Activated naive CD4-positive, alpha-beta T cell treated with anti-CD3 and anti-CD28 coated beads, Interleukin-2, amount 50 U/mL, for 24 hours (primary cell): ENCODE measurements at regions not wholly inside any gene's neighbourhood (a gene's known extent, or its start where the extent isn't known, plus 50 kb on each side); places are given as distances from the start of the nearest gene placed in this dataset.

ENCODE experiments used
- H3K27ac Mint-ChIP-seq: one replicate; pipeline ENCODE4 v1.8.0; 2021; ENCODE audit warnings: mild to moderate bottlenecking, mixed read lengths
- H3K27me3 Mint-ChIP-seq: one replicate; pipeline ENCODE4 v1.8.0; 2021; ENCODE audit warnings: mixed read lengths
- H3K36me3 Mint-ChIP-seq: one replicate; pipeline ENCODE4 v1.8.0; 2021; ENCODE audit warnings: mixed read lengths
- H3K4me1 Mint-ChIP-seq: one replicate; pipeline ENCODE4 v1.8.0; 2021; ENCODE audit warnings: mixed read lengths
- H3K4me3 Mint-ChIP-seq: one replicate; pipeline ENCODE4 v1.8.0; 2021; ENCODE audit warnings: mild to moderate bottlenecking, mixed read lengths
- H3K9me3 Mint-ChIP-seq: one replicate; pipeline ENCODE4 v1.8.0; 2021; ENCODE audit warnings: mixed read lengths

DNA sequence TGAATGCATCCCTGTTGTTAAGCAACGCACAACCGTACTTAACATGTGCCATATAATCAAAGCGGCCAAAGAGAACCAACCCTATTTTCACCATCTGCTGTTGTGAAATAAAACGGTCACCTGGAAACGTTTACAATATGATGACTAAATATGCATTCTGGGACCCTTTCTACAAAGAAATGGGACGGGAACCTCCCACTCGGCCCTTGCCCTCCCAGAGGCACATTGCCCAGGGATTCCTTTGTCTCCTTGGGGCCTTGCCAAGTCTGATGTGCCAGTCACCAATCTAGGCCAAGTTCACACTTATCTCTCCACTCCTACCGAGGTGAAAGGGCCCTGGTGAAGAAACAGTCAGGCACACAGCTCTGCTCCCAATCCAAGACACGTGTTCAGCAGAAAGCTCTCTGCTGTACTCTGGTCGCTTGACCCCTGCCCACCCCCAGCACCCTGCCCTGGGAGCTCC is 427.4 kb upstream of the JARID2 start:
- H3K27me3 Mint-ChIP-seq: no peaks in the 10 kb centered on the region
- no peak overlapping the region for H3K4me3 Mint-ChIP-seq
- peaks cover 6% of the 10 kb centered on the region for H3K4me1 Mint-ChIP-seq
- H3K9me3 Mint-ChIP-seq: no peaks in the 10 kb centered on the region
- no peaks in the 10 kb centered on the region for H3K36me3 Mint-ChIP-seq
- H3K27ac Mint-ChIP-seq: peak overlapping the region; percentile 16

DNA sequence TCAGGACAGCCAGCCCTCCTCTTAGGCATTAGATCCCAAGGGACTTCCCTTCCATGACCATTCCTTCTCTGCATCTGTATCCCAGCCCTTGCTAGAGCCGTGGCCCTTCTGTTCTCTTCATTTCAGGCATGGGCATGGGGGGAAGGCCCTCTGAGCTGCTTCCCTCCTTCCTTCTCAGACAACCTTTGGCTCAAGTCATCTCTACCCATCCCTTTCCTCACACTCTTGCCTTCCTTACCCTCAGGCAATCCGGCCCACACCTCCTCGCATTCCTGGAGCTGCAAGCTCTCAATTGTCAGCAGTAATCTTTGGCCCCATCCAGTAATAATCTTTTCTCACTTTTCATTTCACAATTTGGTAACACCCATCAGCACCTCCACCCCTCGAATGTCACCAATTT is 426.9 kb upstream of the JARID2 start:
- peak overlapping the region; percentile 16 for H3K27ac Mint-ChIP-seq
- H3K4me1 Mint-ChIP-seq: peaks cover 6% of the 10 kb centered on the region
- no peaks in the 10 kb centered on the region for H3K36me3 Mint-ChIP-seq
- no peaks in the 10 kb centered on the region for H3K9me3 Mint-ChIP-seq
- no peak overlapping the region for H3K4me3 Mint-ChIP-seq
- H3K27me3 Mint-ChIP-seq: no peaks in the 10 kb centered on the region

DNA sequence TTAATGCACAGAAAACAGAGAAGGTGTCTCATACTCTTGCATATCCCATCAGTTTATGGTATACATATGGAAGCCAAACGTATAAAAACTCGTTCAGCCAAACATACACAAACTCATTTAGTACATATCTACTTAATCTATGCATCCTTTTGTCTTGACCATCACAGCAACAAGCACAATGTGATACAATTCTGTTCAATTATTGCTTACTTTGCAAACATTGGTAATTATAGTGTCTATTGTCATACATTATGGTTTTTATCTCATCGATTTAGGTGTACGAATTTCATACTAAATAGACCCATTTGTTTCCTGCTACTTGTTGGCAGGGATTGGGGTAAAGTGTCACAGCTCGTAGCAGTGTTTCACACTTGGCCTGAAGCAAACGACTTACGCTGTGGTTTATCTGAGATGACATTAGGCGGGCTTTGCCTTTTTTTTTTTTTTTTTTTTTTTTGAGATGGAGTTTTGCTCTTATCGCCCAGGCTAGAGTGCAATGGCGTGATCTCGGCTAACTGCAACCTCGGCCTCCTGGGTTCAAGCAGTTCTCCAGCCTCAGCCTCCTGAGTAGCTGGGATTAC is 425.9 kb upstream of the JARID2 start:
- no peak overlapping the region for H3K27ac Mint-ChIP-seq
- no peak overlapping the region for H3K4me3 Mint-ChIP-seq
- no peaks in the 10 kb centered on the region for H3K9me3 Mint-ChIP-seq
- peaks cover 15% of the 10 kb centered on the region for H3K4me1 Mint-ChIP-seq
- no peaks in the 10 kb centered on the region for H3K36me3 Mint-ChIP-seq
- no peaks in the 10 kb centered on the region for H3K27me3 Mint-ChIP-seq

DNA sequence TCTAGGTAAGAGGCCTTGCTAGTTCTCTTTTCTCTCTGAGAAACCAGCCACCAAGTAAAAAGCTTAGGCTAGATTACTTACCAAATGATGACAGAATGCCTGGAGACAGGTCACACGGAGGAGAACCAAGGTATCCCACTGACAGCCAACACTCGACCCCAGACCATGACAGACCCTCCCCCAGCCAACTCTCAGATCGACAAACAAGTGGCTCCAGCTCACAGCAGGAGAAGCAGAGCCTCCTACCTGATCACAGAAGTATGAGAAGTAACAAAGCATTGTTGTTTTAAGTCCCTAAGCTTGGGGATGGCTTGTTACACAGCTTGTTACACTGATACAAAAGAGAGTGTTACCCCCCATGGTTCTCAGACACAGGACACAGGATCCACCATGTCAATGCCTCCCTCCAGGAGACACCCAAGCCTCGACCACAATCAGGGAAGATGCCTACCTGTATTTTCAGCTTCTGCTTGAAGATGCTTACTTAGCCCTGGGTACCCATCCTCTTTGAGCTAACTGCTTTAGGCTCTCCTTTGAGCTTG is 423.8 kb upstream of the JARID2 start:
- no peak overlapping the region for H3K27ac Mint-ChIP-seq
- H3K4me3 Mint-ChIP-seq: no peak overlapping the region
- no peaks in the 10 kb centered on the region for H3K36me3 Mint-ChIP-seq
- peaks cover 15% of the 10 kb centered on the region for H3K4me1 Mint-ChIP-seq
- no peaks in the 10 kb centered on the region for H3K27me3 Mint-ChIP-seq
- no peaks in the 10 kb centered on the region for H3K9me3 Mint-ChIP-seq

DNA sequence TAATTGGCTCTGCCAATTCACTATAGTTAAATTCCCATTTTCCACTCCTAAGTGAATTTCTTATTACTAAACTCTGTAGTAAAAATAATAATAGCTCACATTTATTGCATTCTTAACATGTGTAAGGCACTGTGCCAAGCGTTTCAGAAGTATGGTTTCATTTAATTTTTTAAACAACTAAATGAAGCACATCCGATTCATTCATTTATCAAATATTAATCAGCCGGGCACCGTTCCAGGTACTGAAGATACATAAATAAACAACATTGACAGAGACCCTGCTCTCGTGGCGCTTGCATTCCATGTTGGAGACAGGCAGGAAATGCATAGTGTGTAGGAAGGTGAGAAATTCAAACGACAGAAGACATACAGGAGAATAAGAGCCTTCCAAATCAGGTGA is 423.2 kb upstream of the JARID2 start:
- Mint-ChIP-seq H3K4me1 (peaks cover 15% of the 10 kb centered on the region), H3K4me3 (no peak overlapping the region), H3K9me3 (no peaks in the 10 kb centered on the region), H3K27me3 (no peaks in the 10 kb centered on the region), H3K27ac (no peak overlapping the region), H3K36me3 (no peaks in the 10 kb centered on the region)

DNA sequence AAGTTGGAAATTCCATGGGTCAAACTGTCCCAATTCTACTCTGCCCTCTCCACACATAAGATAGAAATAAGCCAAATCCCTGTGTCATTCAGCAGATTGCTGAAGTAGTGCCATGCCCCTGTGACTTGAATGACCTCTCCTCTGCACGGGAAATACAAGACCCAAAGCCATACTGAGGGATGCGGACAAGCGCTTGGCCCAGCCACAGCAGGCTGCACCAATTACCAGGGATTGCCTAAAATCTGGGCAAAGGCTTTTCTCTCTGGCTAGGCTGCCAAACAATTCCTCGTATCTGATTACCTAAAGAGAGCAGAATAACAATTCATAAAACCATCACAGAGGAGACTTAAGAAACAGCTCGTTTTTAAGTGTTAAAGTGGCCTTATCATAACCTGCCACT is 421.8 kb upstream of the JARID2 start:
- no peak overlapping the region for H3K27ac Mint-ChIP-seq
- H3K36me3 Mint-ChIP-seq: no peaks in the 10 kb centered on the region

DNA sequence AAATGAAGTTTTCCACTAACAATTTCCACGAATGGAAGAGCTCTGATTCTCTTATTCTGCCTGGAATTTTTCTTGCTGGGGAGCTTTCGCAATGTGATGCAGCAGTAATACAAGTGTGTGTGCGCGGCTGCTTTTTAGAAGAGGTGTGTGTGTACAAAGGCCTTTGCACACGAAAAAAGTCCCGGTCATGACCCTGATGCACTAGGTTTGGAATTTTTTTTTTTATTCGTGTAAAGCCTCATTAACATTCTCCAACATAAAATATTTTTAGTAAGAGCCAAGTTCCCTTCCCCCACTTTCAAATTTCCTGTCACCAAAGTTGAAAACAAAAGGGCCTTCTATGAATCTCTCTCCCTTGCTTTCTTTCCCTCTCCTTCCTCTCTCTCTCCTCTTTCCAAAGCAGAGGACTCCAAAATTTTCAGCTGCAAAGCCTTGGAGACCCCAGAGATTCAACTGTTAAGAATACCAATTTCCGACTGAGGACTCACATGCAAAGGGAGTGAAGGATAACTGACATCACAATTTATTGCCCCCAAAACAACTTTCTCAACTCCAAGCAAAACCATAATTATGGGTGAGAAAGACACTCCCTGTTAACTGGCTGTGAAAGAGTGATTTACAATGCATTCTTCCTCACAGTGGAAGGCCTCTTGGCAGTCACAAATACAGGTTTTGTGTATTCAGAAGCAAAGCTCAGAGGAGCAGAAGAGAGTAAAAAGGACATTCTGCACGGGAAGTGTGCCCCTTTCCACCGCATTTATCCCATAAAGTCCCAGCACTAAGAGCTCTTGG is 421.2 kb upstream of the JARID2 start:
- Mint-ChIP-seq H3K4me3 (no peak overlapping the region), H3K36me3 (no peaks in the 10 kb centered on the region), H3K4me1 (peaks cover 15% of the 10 kb centered on the region), H3K9me3 (no peaks in the 10 kb centered on the region), H3K27me3 (no peaks in the 10 kb centered on the region), H3K27ac (no peak overlapping the region)

More for the DNA sequence above, 421.8 kb upstream of the JARID2 start:
- Mint-ChIP-seq H3K4me1 (peaks cover 15% of the 10 kb centered on the region), H3K4me3 (no peak overlapping the region), H3K9me3 (no peaks in the 10 kb centered on the region), H3K27me3 (no peaks in the 10 kb centered on the region)

DNA sequence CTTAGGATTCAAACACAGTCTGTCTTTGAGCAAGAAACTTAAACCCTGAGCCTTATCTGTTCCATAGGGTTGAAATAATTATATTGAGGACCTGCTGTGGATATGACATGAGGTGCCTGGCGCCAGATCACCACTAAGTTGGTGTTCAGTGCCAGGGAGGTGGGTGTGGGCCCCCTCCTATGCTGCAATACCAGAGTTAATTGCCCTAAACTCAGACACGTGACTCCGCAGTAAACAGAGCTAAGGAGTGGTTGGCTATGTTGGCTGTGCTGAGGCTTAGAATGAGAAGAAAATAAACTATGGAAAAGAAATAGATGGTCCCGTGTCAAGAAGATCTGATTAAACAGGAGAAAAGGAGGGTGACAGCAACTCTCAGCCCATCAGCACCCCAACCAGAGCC is 419.4 kb upstream of the JARID2 start:
- Mint-ChIP-seq H3K27ac (peak overlapping the region; percentile 61), H3K4me3 (no peak overlapping the region), H3K4me1 (peaks cover 9% of the 10 kb centered on the region), H3K36me3 (no peaks in the 10 kb centered on the region), H3K27me3 (no peaks in the 10 kb centered on the region), H3K9me3 (no peaks in the 10 kb centered on the region)

DNA sequence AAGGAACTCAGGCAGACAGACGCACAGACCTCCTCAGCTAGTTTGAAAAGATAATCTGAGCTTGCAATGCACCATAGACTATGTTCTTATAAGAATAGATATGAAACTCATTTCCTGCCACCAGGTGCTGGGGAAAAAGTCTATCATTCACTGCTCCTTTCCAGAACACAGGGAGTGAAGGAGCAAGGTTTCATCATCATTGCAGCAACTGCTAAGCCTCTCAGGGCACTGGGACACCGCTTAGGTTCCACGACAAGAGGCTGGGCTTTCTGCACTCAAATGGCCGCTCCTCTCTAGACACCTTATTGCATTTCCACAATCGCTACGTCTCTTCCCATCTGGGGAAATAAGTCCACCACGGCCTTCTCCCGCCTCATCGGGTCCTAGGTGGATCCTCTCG is 418.5 kb upstream of the JARID2 start:
- Mint-ChIP-seq H3K27me3 (no peaks in the 10 kb centered on the region), H3K27ac (no peak overlapping the region), H3K4me1 (peaks cover 9% of the 10 kb centered on the region), H3K9me3 (no peaks in the 10 kb centered on the region), H3K4me3 (no peak overlapping the region), H3K36me3 (no peaks in the 10 kb centered on the region)

DNA sequence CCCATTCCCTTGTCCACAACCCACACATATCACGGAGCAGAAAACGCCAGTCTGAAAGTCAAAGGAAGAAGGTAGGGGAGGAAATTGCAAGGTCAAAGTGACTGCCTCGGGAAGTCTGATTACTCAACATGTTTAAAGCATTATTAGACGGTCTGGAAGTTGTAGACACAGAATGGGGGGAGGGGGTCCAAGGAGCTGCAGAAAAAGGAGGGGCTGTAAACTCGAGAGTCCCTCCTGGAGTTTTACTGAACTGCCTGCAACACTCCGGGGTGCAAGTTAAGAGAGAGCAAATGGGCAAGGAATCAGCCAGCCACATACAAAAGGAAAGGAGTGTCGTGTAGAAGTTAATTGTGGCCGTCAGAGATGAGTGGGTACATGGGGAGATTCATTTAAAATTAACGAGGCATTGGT is 417.7 kb upstream of the JARID2 start:
- Mint-ChIP-seq H3K4me1 (peaks cover 9% of the 10 kb centered on the region), H3K27me3 (no peaks in the 10 kb centered on the region), H3K9me3 (no peaks in the 10 kb centered on the region), H3K36me3 (no peaks in the 10 kb centered on the region), H3K27ac (no peak overlapping the region), H3K4me3 (no peak overlapping the region)

DNA sequence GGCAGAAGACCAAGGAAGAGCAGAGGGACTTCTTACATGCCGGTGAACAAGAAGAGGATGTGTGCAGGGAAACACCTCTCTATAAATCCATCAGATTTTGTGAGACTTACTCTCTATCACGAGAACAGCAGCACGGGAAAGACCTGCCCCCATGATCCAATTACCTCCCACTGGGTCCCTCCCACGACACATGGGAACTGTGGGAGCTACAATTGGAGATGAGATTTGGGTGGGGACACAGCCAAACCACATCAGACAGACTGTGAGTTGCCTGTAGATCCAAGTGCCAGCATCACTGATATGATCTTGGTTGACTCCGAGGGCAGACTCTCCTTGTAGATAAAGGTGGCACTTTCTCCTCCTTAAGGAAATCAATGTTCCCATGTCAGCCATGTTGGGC is 414.8 kb upstream of the JARID2 start:
- no peaks in the 10 kb centered on the region for H3K9me3 Mint-ChIP-seq
- no peaks in the 10 kb centered on the region for H3K27me3 Mint-ChIP-seq
- H3K4me1 Mint-ChIP-seq: no peaks in the 10 kb centered on the region
- no peak overlapping the region for H3K4me3 Mint-ChIP-seq
- no peak overlapping the region for H3K27ac Mint-ChIP-seq
- H3K36me3 Mint-ChIP-seq: no peaks in the 10 kb centered on the region

DNA sequence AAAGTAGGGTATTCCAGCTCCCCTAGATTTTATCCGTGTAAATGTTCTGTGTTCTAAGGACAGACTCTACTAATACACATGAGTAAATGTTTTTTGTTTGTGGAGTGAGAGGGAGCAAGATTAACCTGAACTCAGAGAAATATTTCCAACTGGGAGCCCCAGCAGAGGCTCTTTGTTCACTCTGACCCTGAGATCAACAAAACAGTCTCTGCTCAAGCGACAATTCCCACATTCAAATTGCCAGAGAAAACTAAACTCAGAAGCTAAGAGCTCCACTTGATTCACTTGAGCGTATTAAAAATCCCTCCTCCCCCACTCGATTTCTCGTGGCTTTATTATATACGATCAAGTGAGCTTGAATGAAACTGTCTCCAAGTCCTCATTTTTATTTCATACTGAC is 413.9 kb upstream of the JARID2 start:
- Mint-ChIP-seq H3K36me3 (no peaks in the 10 kb centered on the region), H3K9me3 (no peaks in the 10 kb centered on the region), H3K27me3 (no peaks in the 10 kb centered on the region), H3K4me3 (no peak overlapping the region), H3K27ac (no peak overlapping the region), H3K4me1 (no peaks in the 10 kb centered on the region)

DNA sequence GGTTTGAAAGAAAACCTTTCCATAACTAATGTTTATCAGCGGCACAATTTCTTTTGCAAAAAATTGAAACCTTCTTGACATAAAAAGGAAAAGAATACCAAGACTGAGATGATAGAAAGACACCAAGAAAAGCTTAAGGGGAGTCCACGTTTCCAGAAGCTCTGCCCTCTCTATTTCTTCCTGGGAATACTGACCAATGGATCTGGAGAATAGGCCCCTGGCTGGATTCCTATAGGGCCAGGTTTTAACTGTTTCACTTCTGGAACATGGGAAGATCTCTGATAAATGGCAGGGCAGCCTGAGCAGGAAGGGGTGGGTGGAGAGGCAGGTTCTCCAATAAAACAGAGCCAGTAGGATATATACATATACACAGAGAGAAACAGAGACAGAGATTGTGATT is 413.4 kb upstream of the JARID2 start:
- Mint-ChIP-seq H3K36me3 (no peaks in the 10 kb centered on the region), H3K4me1 (no peaks in the 10 kb centered on the region), H3K27me3 (no peaks in the 10 kb centered on the region), H3K4me3 (no peak overlapping the region), H3K9me3 (no peaks in the 10 kb centered on the region), H3K27ac (no peak overlapping the region)

DNA sequence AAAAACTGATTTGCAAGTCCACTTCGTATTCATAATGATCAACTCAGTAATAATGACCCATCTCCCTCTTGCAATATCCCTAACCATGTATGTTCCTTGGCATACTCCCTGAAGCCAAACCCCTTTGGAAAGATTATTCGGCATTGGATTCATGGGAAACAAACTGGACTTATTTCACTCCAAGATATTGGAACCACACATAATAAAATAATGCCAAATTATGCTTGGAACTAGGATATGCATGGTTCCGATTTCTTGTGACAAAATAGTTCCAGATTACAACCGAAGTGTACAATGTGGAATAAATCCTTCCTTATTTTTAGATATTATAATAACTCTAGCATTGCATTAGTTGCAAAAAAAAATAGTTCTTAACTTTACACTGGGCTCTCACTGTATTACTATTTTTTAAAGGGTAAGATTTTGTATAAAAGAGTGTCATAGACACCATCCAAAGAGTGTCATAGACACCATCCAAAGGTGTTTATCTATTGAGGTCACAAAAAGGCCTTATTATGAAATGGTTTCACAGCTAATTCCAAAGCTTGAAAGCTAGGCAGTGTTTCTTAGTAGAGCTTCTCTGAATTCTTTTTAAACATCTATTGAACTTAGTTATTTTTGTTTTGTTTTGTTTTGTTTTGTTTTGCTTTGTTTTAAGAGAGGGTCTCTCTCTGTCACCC is 410.9 kb upstream of the JARID2 start:
- no peaks in the 10 kb centered on the region for H3K9me3 Mint-ChIP-seq
- no peaks in the 10 kb centered on the region for H3K4me1 Mint-ChIP-seq
- H3K4me3 Mint-ChIP-seq: no peak overlapping the region
- no peak overlapping the region for H3K27ac Mint-ChIP-seq
- H3K27me3 Mint-ChIP-seq: no peaks in the 10 kb centered on the region
- no peaks in the 10 kb centered on the region for H3K36me3 Mint-ChIP-seq

DNA sequence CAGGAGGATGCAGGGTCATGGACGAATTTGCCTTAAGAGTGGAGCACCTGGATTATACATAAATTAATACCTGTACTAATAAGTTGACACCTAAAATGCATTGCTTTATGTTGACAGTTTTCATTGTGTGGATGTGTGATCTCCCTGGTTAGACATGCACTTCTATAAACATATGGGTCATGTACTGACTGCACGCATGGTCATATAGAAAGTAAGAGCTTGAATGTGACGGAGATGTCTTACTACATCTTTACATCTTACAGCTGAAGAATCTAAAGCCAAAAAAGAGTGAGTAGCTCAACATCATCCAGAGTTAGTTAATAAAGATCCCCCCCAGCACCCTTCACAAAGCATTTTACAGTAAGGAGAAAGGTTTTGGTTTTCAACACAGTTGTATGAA is 408.4 kb upstream of the JARID2 start:
- no peaks in the 10 kb centered on the region for H3K9me3 Mint-ChIP-seq
- H3K27ac Mint-ChIP-seq: no peak overlapping the region
- no peaks in the 10 kb centered on the region for H3K4me1 Mint-ChIP-seq
- no peak overlapping the region for H3K4me3 Mint-ChIP-seq
- H3K27me3 Mint-ChIP-seq: no peaks in the 10 kb centered on the region
- H3K36me3 Mint-ChIP-seq: no peaks in the 10 kb centered on the region

DNA sequence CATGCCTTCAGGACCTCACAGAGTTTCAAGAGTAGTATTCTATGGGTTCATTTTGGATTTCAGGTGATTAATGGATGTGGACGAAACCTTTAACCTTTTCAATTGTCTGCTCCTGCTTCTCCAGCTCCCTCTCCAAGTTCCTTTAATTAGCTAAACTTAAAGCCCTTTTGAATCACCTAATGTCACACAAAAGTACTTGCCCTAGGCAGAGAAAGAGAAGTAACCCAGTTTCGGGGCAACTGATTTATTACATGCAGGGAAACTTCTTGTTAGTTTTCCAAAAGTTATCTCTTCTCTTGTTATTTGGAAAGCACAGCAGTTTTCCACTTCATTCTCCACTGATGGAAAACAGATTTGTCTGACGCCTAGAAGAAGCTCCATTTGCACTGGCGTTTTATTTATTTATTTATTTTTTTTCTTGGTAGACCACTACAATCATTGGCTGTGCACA is 407.7 kb upstream of the JARID2 start:
- H3K4me3 Mint-ChIP-seq: no peak overlapping the region
- no peaks in the 10 kb centered on the region for H3K4me1 Mint-ChIP-seq
- no peaks in the 10 kb centered on the region for H3K9me3 Mint-ChIP-seq
- no peaks in the 10 kb centered on the region for H3K36me3 Mint-ChIP-seq
- H3K27me3 Mint-ChIP-seq: no peaks in the 10 kb centered on the region
- H3K27ac Mint-ChIP-seq: no peak overlapping the region
